NCI-H510A (cell line): ENCODE measurements at regions not wholly inside any gene's neighbourhood (a gene's known extent, or its start where the extent isn't known, plus 50 kb on each side); places are given as distances from the start of the nearest gene placed in this dataset.
"Not testable (repeated sequence)": the region's sequence is repeated elsewhere in the genome, so short reads cannot be mapped to it uniquely, and the experiment has no call there.

Source experiments
- DNase-seq: peaks from one replicate; lab custom pipeline; 2025; lab: John Stamatoyannopoulos, UW

DNA sequence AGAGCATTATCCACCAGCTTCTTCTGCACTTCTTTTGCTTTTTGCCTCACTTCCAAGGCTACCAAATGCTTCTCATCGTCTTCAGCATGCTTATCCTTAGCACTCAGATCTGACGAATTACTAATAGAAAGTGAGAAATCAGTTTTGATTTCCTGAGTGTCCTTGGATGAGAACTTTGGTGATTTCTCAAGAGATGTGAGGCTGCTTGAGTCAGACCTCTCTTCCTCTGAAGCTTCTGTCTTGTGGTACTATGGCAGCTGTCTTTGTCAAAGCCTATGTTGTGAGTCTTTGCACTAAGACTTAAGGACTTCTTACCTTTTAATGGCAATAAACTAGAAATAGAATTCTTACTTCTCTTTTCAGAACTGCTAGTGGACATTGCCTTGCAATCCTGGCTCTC lies 169.9 kb downstream of the CPE start:
- DNase-seq: no peak

- DNase-seq: no peak
These were observed 174.5 kb downstream of the CPE start for GRCh38 chr4:165553221-165553810.

- no peak for DNase-seq
These were observed 176.5 kb downstream of the CPE start for GRCh38 chr4:165555302-165555701.

- DNase-seq: no peak
These were observed 177.6 kb downstream of the CPE start for GRCh38 chr4:165556383-165556782.

DNA sequence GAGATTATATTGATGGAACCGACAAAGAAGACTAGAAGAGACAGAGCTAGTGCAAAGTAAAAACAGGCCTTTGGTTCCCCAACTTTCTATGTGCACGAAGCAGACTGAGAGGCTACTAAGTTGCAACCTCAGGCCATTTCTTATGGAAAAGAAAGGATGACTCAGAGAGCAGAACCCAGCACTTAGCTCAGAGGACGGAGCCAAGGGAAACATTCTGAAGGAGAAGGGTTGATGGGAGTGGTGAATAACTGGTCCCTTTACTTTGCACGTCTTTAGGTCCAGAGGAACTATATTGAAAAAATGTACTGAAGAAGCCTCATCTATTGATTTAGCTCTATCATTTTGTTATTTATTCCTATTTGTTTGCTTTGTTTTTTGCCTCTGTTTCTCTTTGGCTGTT lies 182.1 kb downstream of the CPE start:
- DNase-seq: no peak

GRCh38 chr4:165563851-165564250 lies 185.0 kb downstream of the CPE start:
- no peak for DNase-seq

GRCh38 chr4:165569031-165569430 lies 190.2 kb downstream of the CPE start:
- DNase-seq: no peak

GRCh38 chr4:165571476-165571875 lies 192.7 kb downstream of the CPE start:
- DNase-seq: not testable (repeated sequence)

DNA sequence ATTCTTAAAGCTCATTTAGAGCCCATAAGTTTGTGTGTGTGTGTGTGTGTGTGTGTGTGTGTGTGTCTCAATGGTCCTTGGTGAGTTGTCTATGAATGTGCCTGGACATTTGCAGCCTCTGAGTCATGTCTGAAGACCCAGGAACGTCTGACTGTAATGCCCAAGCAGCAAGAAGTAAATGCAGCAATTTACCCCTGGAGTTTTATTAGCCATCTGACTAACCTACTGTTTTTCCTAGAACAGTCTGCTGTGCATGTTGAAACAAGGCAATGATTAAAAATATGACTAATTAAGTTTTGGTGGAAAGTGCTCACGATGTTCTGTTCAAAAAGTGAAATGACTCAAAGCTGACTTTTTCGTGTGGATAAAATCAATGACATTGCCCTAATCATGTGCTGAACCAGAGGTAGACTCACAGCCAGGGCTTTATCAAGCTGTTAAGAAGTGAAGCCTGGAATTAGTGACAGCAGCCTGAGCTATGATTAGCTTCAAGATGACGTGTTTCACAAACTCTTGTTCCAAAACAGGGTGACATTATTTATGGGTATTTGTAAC lies 201.6 kb downstream of the CPE start:
- DNase-seq: no peak

DNA sequence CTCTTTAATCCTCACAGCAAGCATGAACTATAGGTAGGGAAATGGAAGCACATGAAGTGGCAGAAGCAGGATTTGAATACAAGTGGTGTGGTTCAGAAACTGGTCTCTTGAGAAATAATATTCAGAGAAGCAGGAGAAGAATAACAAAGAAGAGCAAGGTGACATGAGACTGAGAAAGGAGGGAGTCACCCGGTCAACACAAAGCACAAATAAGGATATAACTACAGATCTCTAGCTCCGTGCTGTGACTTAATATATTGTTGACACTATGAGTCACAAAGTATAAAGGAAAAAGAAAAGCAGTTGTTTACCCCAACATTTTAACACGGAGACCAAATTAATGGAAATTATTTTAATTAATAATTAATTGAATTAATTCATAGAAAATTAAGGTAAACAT lies 204.5 kb downstream of the CPE start:
- DNase-seq: no peak

DNA sequence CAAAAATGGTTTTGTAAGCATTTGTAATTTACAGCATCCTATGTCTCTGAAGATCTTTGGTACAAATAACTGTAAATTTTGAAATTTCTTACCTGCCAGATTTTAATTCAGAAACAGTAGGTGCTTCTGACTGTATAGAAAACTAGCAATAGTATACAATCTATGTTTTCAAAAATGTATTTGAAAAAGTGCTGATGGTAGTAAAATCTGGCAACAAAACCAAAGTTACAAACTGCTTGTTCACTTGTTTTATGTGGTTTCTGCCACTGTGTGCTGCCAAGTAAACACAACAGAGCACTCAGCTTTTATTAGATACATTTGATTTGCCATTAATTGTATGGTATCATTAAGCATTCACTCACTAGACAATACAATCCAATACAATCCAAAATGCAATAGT lies 206.1 kb downstream of the CPE start:
- no peak for DNase-seq

DNA sequence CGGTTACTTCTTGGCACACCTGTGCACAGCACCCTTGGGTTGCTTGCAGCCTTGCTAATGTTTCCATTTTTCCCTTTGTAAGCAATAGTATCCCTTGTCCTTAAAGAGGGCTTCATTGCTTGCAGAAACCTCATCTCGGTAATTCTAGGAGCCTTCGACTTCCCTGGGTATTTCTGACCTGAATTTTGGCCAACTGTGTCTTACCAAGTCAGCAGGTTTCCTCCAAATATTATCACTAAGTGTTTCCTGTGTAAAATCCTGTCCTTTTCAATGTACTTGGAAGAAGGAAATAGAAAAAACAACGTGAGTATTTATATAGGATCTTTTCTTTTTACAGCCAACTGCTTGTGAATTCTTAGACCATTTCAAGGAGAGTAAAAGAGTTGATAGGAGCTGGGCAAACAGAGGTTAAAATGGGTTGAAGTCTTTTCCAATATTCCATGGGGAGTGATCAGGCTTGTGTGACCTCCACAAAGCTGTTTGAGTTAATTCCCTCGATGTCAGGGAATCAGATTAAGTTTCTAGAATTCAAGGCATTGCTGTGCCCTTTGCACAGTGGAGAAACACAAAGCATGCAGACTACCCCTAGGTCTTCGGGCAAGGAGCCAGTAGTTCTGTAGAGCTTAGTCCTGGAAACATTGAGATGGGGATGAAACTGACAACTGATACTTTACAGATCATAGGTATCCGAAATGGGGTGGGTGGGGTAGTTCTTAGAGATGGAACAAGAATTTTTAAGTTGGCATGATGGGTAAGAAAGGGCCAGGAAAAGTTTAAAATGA lies 209.9 kb downstream of the CPE start:
- no peak for DNase-seq

DNA sequence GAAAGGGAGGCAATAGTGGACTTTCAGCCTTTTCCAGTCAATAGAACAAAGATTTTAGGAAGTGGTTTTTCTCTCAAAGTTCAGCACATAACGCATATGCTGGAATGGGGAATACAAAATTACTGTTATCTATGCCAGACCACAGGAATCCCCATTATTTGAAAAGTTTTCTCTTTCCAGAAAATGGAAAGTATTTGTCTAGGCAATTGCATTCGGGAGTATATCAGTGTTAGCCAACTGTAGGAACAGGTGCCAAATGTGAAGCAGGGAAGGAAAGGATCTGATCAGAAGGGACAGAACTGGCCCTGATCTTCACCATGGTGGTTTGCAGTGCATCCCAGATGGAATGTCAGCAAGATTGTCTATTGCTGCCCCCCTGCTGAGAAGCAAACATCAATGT lies 213.6 kb downstream of the CPE start:
- DNase-seq: no peak

DNA sequence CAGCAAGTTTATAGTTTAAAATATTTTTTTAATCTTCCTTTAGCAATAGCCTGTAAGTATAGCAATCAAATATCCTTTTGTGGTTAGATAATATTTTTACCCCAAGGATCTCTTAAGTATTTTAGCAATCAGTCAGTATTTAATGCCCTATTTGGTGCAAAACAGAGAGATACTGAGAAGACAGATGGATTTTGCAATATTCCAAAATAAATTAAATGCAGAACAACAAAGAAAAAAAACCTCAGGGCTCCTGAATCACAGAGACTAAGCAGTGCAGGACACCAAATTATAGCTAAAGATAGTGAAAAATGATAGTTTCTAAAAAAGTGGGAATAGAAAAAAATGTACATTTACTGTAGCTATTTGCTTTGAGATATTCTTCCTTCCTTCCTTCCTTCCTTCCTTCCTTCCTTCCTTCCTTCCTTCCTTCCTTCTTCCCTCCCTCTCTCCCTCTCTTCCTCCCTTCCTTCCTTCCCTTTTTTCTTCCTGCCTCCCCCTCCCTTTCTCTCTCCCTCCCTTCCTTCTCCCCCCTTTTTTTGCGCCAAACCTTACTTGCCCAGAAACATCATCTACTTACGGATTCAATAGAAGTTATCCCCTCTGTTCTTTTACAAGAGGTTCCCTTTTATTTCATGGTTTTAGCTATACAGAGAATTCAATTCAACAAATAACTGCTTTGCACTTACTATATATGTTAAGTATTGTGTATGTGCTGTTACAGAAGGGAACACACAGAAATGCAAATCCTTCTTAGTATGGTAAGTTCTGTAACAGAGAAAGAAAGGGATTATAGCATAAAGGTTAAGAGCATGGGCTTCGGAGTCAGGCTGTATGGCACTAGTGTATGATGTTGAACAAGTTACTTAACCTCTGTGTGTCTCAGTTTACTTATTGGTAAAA lies 219.0 kb downstream of the CPE start:
- DNase-seq: no peak

GRCh38 chr4:165600959-165601683 lies 222.3 kb downstream of the CPE start:
- no peak for DNase-seq

DNA sequence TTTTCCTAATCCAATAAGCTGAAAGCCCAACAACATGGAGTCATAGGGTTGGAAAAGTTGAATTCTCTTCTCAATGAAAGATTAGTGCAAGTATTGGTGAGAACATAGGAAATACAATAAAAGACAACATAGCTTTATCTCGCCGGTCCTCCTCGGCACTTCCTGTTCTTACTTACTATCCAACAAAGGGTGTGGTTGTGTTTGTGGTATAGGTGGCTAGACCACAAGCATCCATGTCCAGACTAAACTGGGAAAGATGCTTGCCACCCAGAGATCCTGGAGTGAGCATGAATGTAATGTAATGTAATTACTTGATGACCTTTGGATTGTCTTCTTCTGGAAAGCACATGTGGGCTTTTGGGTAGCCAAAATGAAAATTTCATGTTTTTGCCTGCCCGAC lies 223.8 kb downstream of the CPE start:
- no peak for DNase-seq

GRCh38 chr4:165604181-165604580 lies 225.4 kb downstream of the CPE start:
- DNase-seq: no peak

DNA sequence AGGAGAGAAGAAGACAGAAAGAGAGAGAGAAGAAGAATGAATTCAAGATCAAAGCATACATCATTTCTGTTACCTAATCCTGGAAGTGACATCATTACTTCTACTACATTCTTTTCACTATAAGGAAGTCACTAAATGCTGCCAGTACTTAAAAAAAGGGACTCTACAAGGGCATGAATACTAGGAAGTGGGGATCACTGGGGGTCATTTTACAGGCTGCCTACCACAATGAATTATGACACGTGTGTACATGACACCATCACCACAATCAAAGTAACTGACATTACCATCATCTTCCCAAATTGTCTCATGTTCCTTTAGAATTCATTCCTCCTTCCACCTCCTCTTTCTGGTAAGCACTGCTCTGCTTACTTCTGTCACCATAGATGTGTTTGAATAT lies 227.0 kb downstream of the CPE start:
- DNase-seq: no peak

GRCh38 chr4:165606465-165607205 lies 227.8 kb downstream of the CPE start:
- DNase-seq: no peak

GRCh38 chr4:165609653-165610052 lies 230.8 kb downstream of the CPE start:
- no peak for DNase-seq
